ENCODE measurements at regions not wholly inside any gene's neighbourhood (a gene's known extent, or its start where the extent isn't known, plus 50 kb on each side); places are given as distances from the start of the nearest gene placed in this dataset.

DNA sequence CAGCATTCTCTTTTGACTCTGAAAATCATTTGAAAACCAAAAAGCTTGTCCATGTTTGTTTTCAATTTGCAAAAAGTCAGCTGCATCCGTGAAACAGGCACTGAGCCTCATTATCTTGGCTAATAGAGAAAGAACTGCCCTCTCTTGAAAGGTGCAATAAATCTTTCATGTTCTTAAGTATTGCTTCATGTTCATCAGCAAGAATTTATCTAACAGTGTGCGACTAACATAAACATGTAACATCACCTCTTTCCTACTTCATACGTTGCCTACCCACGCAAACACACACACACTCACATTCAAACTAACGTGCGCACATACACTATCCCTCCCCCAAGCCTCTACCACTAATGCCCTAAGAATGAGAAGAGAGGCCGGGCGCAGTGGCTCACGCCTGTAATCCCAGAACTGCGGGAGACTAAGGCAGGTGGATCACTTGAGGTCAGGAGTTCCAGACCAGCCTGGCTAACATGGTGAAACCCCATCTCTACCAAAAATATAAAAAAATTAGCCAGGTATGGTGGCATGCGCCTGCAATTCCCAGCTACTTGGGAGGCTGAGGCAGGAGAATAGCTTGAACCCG lies 629.7 kb upstream of the ZNF608 start:
- TF ChIP-seq, protein P1, sequence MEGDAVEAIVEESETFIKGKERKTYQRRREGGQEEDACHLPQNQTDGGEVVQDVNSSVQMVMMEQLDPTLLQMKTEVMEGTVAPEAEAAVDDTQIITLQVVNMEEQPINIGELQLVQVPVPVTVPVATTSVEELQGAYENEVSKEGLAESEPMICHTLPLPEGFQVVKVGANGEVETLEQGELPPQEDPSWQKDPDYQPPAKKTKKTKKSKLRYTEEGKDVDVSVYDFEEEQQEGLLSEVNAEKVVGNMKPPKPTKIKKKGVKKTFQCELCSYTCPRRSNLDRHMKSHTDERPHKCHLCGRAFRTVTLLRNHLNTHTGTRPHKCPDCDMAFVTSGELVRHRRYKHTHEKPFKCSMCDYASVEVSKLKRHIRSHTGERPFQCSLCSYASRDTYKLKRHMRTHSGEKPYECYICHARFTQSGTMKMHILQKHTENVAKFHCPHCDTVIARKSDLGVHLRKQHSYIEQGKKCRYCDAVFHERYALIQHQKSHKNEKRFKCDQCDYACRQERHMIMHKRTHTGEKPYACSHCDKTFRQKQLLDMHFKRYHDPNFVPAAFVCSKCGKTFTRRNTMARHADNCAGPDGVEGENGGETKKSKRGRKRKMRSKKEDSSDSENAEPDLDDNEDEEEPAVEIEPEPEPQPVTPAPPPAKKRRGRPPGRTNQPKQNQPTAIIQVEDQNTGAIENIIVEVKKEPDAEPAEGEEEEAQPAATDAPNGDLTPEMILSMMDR (IDR thresholded peaks at IDR 0.05), result no peak
- TF ChIP-seq POLR2A (IDR thresholded peaks at IDR 0.05), result no peak
- H3K9me3 ChIP-seq, result no peaks in the 10 kb centered on the region
- intact Hi-C loops (cut with DNase I; ENCODE audit: low total_unique reads), result no loop called here

DNA sequence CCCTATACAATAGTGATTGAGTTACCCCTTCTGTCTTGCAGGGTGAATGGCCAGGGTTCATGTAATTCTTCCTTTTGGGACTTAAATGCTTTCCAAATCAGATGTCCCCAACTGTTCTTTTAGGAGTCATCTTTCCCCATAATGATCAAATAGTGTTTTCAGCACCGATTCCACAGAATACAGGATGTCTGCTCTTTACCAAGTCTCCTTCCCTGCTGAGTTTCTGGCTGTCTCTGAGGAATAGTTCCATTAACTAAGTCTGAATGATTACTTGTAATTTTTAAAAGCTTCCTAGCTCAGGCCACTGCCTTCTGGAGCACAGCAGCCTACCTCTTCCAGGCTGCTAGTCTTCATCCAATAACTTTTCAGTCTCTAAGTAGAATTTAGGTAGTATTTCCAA lies 630.7 kb upstream of the ZNF608 start:
- intact Hi-C loops (cut with DNase I; ENCODE audit: low total_unique reads), result no loop called here
- H3K27ac ChIP-seq, result no peak overlapping the region
- H3K4me3 ChIP-seq, result no peak overlapping the region
- H3K9me3 ChIP-seq, result no peaks in the 10 kb centered on the region
- H3K4me1 ChIP-seq, result no peaks in the 10 kb centered on the region
- no peak for DNase-seq
- TF ChIP-seq, protein P1 (IDR thresholded peaks at IDR 0.05), result no peak
- TF ChIP-seq POLR2A (IDR thresholded peaks at IDR 0.05), result no peak
- no peaks in the 10 kb centered on the region for H3K27me3 ChIP-seq
- H3K36me3 ChIP-seq, result no peaks in the 10 kb centered on the region

More for the DNA sequence above, 629.7 kb upstream of the ZNF608 start:
- Histone ChIP-seq H3K36me3 (no peaks in the 10 kb centered on the region), H3K4me3 (no peak overlapping the region), H3K27ac (no peak overlapping the region), H3K4me1 (no peaks in the 10 kb centered on the region), H3K27me3 (no peaks in the 10 kb centered on the region)
- DNase-seq, result peak in 1 of 2 donors; percentile 19

DNA sequence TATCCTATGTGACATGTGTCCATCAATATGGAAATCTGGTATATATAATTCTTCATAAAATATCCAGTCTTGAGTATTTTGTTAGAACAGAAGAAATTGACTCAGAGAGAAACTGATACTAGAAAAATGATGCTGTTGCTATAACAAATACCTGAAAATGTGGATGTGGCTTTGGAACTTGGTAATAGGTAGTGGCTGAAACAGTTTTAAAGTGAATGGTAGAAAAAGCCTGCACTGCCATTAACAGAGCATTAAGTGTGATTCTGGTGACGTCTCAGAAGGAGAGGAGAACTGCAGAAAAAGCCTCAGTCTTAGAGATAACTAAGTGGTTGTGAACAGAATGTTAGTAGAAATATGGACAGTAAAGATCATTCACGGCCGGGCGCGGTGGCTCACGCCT lies 634.9 kb upstream of the ZNF608 start:
- intact Hi-C loops (cut with DNase I; ENCODE audit: low total_unique reads), result no loop called here
- H3K9me3 ChIP-seq, result no peaks in the 10 kb centered on the region
- H3K36me3 ChIP-seq, result no peaks in the 10 kb centered on the region
- DNase-seq, result no peak
- no peaks in the 10 kb centered on the region for H3K27me3 ChIP-seq
- TF ChIP-seq, protein P1 (IDR thresholded peaks at IDR 0.05), result no peak
- no peak for TF ChIP-seq POLR2A (IDR thresholded peaks at IDR 0.05)
- no peak overlapping the region for H3K4me3 ChIP-seq
- no peaks in the 10 kb centered on the region for H3K4me1 ChIP-seq
- H3K27ac ChIP-seq, result no peak overlapping the region

DNA sequence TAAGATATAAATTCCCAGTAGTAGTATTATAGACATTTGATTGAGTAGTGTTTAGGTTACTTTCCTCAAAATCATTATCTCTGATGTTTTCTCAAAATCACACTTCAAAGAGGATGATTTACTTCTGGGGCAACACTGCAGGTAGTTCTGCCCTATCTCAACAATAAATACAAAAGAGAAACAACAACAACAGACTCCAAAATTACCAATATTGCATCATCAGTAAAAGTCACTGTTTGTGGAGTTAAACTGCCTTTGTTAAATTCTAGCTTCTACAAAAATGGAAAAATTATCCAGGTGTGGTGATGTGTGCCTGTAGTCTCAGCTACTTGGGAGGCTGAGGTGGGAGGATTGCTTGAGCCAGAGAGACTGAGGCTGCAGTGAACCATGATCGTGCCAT lies 637.6 kb upstream of the ZNF608 start:
- no peak overlapping the region for H3K4me3 ChIP-seq
- no peak overlapping the region for H3K27ac ChIP-seq
- intact Hi-C loops (cut with DNase I; ENCODE audit: low total_unique reads), result no loop called here
- no peaks in the 10 kb centered on the region for H3K9me3 ChIP-seq
- no peak for DNase-seq
- no peaks in the 10 kb centered on the region for H3K4me1 ChIP-seq
- H3K36me3 ChIP-seq, result no peaks in the 10 kb centered on the region
- TF ChIP-seq POLR2A (IDR thresholded peaks at IDR 0.05), result no peak
- TF ChIP-seq, protein P1 (IDR thresholded peaks at IDR 0.05), result no peak
- H3K27me3 ChIP-seq, result no peaks in the 10 kb centered on the region

DNA sequence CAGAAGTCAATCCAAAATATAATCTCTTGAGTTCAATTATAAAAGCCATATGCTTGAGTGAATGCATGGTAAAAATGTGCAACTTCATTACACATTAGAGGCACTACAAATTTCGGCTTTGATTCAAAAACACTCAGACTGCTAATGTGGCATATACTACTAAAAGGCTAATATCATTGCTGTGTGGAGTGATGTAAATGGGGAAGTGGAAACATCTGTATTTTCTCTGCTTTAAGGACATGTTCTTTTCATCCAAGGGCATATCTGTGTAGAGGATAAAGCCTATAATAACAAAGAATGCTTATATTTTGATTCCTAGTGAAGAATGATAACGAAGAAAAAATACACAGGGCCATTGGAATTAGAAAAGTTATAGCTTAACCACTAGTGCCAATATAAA lies 643.9 kb upstream of the ZNF608 start:
- Histone ChIP-seq H3K4me1 (no peaks in the 10 kb centered on the region), H3K27me3 (no peaks in the 10 kb centered on the region), H3K36me3 (no peaks in the 10 kb centered on the region), H3K4me3 (no peak overlapping the region), H3K27ac (no peak overlapping the region), H3K9me3 (no peaks in the 10 kb centered on the region)
- intact Hi-C loops (cut with DNase I; ENCODE audit: low total_unique reads), result no loop called here
- TF ChIP-seq, protein P1 (IDR thresholded peaks at IDR 0.05), result no peak
- no peak for TF ChIP-seq POLR2A (IDR thresholded peaks at IDR 0.05)
- no peak for DNase-seq
